ENCODE measurements at regions not wholly inside any gene's neighbourhood (a gene's known extent, or its start where the extent isn't known, plus 50 kb on each side); places are given as distances from the start of the nearest gene placed in this dataset.

- no peak overlapping the region for H2AFZ ChIP-seq (ENCODE audit: insufficient read depth, low read depth, low read length, poor library complexity, severe bottlenecking)
- no CpG with 5 or more reads among the region's 2 CpGs for WGBS (ENCODE audit: insufficient coverage)
- H3K4me3 ChIP-seq (replicated peaks in 1 of 3; ENCODE audit: low read depth in 2 of 3, low read length in 3 of 3) = no peak overlapping the region
- intact Hi-C loops (cut with micrococcal nuclease) = no loop called here
- H3K4me2 ChIP-seq (replicated peaks; ENCODE audit: extremely low read depth, low read length, poor library complexity, severe bottlenecking) = no peak overlapping the region
- Mint-ChIP-seq H3K36me3 (no peaks in the 10 kb centered on the region), H3K9me3 (peaks cover 0 to 3% (median 0%) of the 10 kb centered on the region in 7 donors), H3K27ac (no peak overlapping the region), H3K27me3 (ENCODE audit: low read depth in 3 of 3) (peaks cover 0 to 3% (median 0%) of the 10 kb centered on the region in 3 donors), H3K4me3 (no peak overlapping the region), H3K4me1 (no peaks in the 10 kb centered on the region)
- no peaks in the 10 kb centered on the region for H3K9me3 ChIP-seq (replicated peaks in 1 of 2; ENCODE audit: control insufficient read depth in 1 of 2, insufficient read depth in 1 of 2, low read length in 2 of 2)
- H3K79me2 ChIP-seq (ENCODE audit: insufficient read depth, low read length) = no peaks in the 10 kb centered on the region
- H3K4me1 ChIP-seq (ENCODE audit: control insufficient read depth in 1 of 2, insufficient read depth in 2 of 2, low read length in 2 of 2) = no peaks in the 10 kb centered on the region
- H3K9ac ChIP-seq (ENCODE audit: insufficient read depth, low read length, poor library complexity, severe bottlenecking) = no peak overlapping the region
- no peak overlapping the region for H3K27ac ChIP-seq (ENCODE audit: low read depth in 1 of 2, low read length in 2 of 2)
- no peaks in the 10 kb centered on the region for H3K36me3 ChIP-seq (replicated peaks in 1 of 2; ENCODE audit: control insufficient read depth in 1 of 2, insufficient read depth in 2 of 2, low read length in 2 of 2)
- TF ChIP-seq, protein P1, sequence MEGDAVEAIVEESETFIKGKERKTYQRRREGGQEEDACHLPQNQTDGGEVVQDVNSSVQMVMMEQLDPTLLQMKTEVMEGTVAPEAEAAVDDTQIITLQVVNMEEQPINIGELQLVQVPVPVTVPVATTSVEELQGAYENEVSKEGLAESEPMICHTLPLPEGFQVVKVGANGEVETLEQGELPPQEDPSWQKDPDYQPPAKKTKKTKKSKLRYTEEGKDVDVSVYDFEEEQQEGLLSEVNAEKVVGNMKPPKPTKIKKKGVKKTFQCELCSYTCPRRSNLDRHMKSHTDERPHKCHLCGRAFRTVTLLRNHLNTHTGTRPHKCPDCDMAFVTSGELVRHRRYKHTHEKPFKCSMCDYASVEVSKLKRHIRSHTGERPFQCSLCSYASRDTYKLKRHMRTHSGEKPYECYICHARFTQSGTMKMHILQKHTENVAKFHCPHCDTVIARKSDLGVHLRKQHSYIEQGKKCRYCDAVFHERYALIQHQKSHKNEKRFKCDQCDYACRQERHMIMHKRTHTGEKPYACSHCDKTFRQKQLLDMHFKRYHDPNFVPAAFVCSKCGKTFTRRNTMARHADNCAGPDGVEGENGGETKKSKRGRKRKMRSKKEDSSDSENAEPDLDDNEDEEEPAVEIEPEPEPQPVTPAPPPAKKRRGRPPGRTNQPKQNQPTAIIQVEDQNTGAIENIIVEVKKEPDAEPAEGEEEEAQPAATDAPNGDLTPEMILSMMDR (IDR thresholded peaks at IDR 0.05) = no peak
- DNase-seq = no peak
- no peaks in the 10 kb centered on the region for H3K27me3 ChIP-seq (ENCODE audit: control insufficient read depth in 2 of 2, insufficient read depth in 2 of 2, low read length in 2 of 2)
- H4K20me1 ChIP-seq (ENCODE audit: insufficient read depth, low read length) = no peaks in the 10 kb centered on the region
Measured at GRCh38 chr4:56149591-56149990, 200.8 kb downstream of the CEP135 start.

GRCh38 chr4:56148428-56148827 is 199.7 kb downstream of the CEP135 start:
- TF ChIP-seq, protein P1 (IDR thresholded peaks at IDR 0.05) = no peak
- intact Hi-C loops (cut with micrococcal nuclease) = no loop called here
- Histone ChIP-seq H3K79me2 (ENCODE audit: insufficient read depth, low read length) (no peaks in the 10 kb centered on the region), H3K27me3 (ENCODE audit: control insufficient read depth in 2 of 2, insufficient read depth in 2 of 2, low read length in 2 of 2) (no peaks in the 10 kb centered on the region), H3K4me3 (replicated peaks in 1 of 3; ENCODE audit: low read depth in 2 of 3, low read length in 3 of 3) (no peak overlapping the region), H3K27ac (ENCODE audit: low read depth in 1 of 2, low read length in 2 of 2) (no peak overlapping the region), H3K4me2 (replicated peaks; ENCODE audit: extremely low read depth, low read length, poor library complexity, severe bottlenecking) (no peak overlapping the region), H4K20me1 (ENCODE audit: insufficient read depth, low read length) (no peaks in the 10 kb centered on the region), H2AFZ (ENCODE audit: insufficient read depth, low read depth, low read length, poor library complexity, severe bottlenecking) (no peak overlapping the region), H3K9ac (ENCODE audit: insufficient read depth, low read length, poor library complexity, severe bottlenecking) (no peak overlapping the region), H3K4me1 (ENCODE audit: control insufficient read depth in 1 of 2, insufficient read depth in 2 of 2, low read length in 2 of 2) (no peaks in the 10 kb centered on the region), H3K36me3 (replicated peaks in 1 of 2; ENCODE audit: control insufficient read depth in 1 of 2, insufficient read depth in 2 of 2, low read length in 2 of 2) (no peaks in the 10 kb centered on the region), H3K9me3 (replicated peaks in 1 of 2; ENCODE audit: control insufficient read depth in 1 of 2, insufficient read depth in 1 of 2, low read length in 2 of 2) (no peaks in the 10 kb centered on the region)
- Mint-ChIP-seq H3K9me3 (peaks cover 0 to 3% (median 0%) of the 10 kb centered on the region in 7 donors), H3K4me3 (no peak overlapping the region), H3K36me3 (no peaks in the 10 kb centered on the region), H3K27ac (no peak overlapping the region), H3K4me1 (no peaks in the 10 kb centered on the region), H3K27me3 (ENCODE audit: low read depth in 3 of 3) (peaks cover 0 to 3% (median 0%) of the 10 kb centered on the region in 3 donors)
- DNase-seq = no peak
- no CpG with 5 or more reads among the region's 2 CpGs for WGBS (ENCODE audit: insufficient coverage)
